Thyroid gland (tissue), 4 donors: ENCODE measurements at regions not wholly inside any gene's neighbourhood (a gene's known extent, or its start where the extent isn't known, plus 50 kb on each side); places are given as distances from the start of the nearest gene placed in this dataset.

Experiments used
- POLR2A ChIP-seq, 2 donors: fragments of 450-650 bp; IDR thresholded peaks; one replicate each; pipeline ENCODE4 v1.6.1; 2017; ENCODE audit warnings: antibody characterized with exemption in 2 of 2, mild to moderate bottlenecking in 2 of 2, moderate library complexity in 1 of 2
- TF ChIP-seq, protein P1 (sequence below), 6 experiments: fragments of 200-600 bp in 3 of 6; fragments of 450-650 bp in 3 of 6; sonication (generic) in 3 of 6; IDR thresholded peaks; one replicate each; pipeline ENCODE4 v1.5.1; 2016 to 2019; ENCODE audit warnings: antibody characterized with exemption in 6 of 6, mild to moderate bottlenecking in 2 of 6, inconsistent platforms in 1 of 6, moderate library complexity in 1 of 6

DNA sequence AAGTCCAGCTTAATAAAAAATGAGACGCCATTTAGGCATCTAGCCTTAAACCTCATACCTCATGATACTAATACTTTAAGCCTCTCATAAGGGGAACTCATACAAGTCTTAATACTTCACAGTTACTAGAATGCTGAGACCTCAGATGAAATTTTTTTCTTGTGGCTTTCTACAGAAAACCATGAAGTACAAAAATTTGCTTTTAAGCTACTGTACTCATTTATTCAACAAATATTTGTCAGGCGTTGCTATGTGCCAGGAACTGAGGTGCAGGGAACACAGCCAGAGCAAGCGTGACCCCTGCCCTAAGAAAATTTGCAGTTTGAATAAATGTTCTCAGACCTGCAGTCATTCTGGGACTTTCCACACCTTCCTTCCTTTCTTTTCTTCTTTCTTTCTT is 150.6 kb downstream of the MRPL39 start:
- TF ChIP-seq, protein P1, sequence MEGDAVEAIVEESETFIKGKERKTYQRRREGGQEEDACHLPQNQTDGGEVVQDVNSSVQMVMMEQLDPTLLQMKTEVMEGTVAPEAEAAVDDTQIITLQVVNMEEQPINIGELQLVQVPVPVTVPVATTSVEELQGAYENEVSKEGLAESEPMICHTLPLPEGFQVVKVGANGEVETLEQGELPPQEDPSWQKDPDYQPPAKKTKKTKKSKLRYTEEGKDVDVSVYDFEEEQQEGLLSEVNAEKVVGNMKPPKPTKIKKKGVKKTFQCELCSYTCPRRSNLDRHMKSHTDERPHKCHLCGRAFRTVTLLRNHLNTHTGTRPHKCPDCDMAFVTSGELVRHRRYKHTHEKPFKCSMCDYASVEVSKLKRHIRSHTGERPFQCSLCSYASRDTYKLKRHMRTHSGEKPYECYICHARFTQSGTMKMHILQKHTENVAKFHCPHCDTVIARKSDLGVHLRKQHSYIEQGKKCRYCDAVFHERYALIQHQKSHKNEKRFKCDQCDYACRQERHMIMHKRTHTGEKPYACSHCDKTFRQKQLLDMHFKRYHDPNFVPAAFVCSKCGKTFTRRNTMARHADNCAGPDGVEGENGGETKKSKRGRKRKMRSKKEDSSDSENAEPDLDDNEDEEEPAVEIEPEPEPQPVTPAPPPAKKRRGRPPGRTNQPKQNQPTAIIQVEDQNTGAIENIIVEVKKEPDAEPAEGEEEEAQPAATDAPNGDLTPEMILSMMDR (IDR thresholded peaks at IDR 0.05): no peak
- TF ChIP-seq POLR2A (IDR thresholded peaks at IDR 0.05): no peak
